A549 (cell line): ENCODE measurements at regions not wholly inside any gene's neighbourhood (a gene's known extent, or its start where the extent isn't known, plus 50 kb on each side); places are given as distances from the start of the nearest gene placed in this dataset.
"Not testable (repeated sequence)": the region's sequence is repeated elsewhere in the genome, so short reads cannot be mapped to it uniquely, and the experiment has no call there.

Source experiments
- ELK1 ChIP-seq: fragments of 150-350 bp; IDR thresholded peaks from 2 replicates; pipeline ENCODE4 v1.6.1; 2014; ENCODE audit warnings: low read depth, mild to moderate bottlenecking, low read length
- HDAC2 ChIP-seq: fragments of 200-600 bp; sonication (generic); IDR thresholded peaks from 2 replicates; pipeline ENCODE4 v1.6.1; 2016
- JUN ChIP-seq, 2 experiments: fragments of >200 bp; sonication (Bioruptor Twin); formaldehyde crosslinking; IDR thresholded peaks; 2 replicates in 1 of 2; 3 replicates in 1 of 2; pipeline ENCODE4 v1.6.1; 2016 to 2017
- JUNB ChIP-seq: fragments of >200 bp; sonication (Bioruptor Twin); formaldehyde crosslinking; IDR thresholded peaks from 2 replicates; pipeline ENCODE4 v1.6.1; 2016
- MAX ChIP-seq: IDR thresholded peaks from 2 replicates; pipeline ENCODE4 v1.6.1; 2012
- PBX3 ChIP-seq: IDR thresholded peaks from 2 replicates; pipeline ENCODE4 v1.6.1; 2012
- POLR2A ChIP-seq: IDR thresholded peaks from 2 replicates; pipeline ENCODE4 v1.6.1; 2012; ENCODE audit warnings: mild to moderate bottlenecking, low read length
- RCOR1 ChIP-seq: fragments of 150-350 bp; IDR thresholded peaks from 2 replicates; pipeline ENCODE4 v1.6.1; 2014; ENCODE audit warnings: antibody characterized with exemption, low read length, low read depth
- RNF2 ChIP-seq: fragments of 200-600 bp; sonication (generic); IDR thresholded peaks from 2 replicates; pipeline ENCODE4 v1.6.1; 2016; ENCODE audit warnings: low read depth, mild to moderate bottlenecking, antibody characterized with exemption, moderate library complexity, borderline replicate concordance
- TF ChIP-seq, protein P1 (sequence below): fragments of >200 bp; sonication (Bioruptor Twin); formaldehyde crosslinking; IDR thresholded peaks from 3 replicates; pipeline ENCODE4 v1.5.1; 2016
- TF ChIP-seq, protein P2 (sequence below): fragments of 200-600 bp; sonication (generic); IDR thresholded peaks from 2 replicates; pipeline ENCODE4 v1.6.1; 2016; ENCODE audit warnings: antibody characterized with exemption, mild to moderate bottlenecking, moderate library complexity
- TF ChIP-seq, protein P3 (sequence below): fragments of 250-450 bp; sonication (Bioruptor Pico); IDR thresholded peaks from 2 replicates; pipeline ENCODE4 v1.5.0; 2021; ENCODE audit warnings: mild to moderate bottlenecking, moderate library complexity, borderline replicate concordance

DNA sequence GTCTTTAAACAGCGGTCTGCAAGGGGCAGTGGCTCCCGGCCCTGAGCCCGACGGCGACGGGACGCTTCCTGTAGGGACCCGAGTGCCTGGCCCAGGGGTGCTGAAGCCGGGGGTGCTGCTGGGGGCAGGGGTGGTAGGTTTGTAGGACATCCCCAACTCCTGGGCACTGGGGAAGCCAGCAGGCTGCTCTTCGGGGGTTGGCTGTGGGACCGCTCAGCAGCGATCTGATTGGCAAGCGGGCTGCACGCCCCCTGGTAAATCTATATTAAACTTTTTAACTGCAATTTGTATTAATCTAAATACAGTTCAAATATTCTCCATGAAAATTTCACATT lies 1510.0 kb downstream of the FOXD4L5 start:
- TF ChIP-seq MAX; RNF2; POLR2A; RCOR1; HDAC2; JUNB; ELK1; PBX3; JUN (IDR thresholded peaks at IDR 0.05): not testable (repeated sequence)
- TF ChIP-seq, protein P1, sequence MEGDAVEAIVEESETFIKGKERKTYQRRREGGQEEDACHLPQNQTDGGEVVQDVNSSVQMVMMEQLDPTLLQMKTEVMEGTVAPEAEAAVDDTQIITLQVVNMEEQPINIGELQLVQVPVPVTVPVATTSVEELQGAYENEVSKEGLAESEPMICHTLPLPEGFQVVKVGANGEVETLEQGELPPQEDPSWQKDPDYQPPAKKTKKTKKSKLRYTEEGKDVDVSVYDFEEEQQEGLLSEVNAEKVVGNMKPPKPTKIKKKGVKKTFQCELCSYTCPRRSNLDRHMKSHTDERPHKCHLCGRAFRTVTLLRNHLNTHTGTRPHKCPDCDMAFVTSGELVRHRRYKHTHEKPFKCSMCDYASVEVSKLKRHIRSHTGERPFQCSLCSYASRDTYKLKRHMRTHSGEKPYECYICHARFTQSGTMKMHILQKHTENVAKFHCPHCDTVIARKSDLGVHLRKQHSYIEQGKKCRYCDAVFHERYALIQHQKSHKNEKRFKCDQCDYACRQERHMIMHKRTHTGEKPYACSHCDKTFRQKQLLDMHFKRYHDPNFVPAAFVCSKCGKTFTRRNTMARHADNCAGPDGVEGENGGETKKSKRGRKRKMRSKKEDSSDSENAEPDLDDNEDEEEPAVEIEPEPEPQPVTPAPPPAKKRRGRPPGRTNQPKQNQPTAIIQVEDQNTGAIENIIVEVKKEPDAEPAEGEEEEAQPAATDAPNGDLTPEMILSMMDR: not testable (repeated sequence)
- TF ChIP-seq, protein P2, sequence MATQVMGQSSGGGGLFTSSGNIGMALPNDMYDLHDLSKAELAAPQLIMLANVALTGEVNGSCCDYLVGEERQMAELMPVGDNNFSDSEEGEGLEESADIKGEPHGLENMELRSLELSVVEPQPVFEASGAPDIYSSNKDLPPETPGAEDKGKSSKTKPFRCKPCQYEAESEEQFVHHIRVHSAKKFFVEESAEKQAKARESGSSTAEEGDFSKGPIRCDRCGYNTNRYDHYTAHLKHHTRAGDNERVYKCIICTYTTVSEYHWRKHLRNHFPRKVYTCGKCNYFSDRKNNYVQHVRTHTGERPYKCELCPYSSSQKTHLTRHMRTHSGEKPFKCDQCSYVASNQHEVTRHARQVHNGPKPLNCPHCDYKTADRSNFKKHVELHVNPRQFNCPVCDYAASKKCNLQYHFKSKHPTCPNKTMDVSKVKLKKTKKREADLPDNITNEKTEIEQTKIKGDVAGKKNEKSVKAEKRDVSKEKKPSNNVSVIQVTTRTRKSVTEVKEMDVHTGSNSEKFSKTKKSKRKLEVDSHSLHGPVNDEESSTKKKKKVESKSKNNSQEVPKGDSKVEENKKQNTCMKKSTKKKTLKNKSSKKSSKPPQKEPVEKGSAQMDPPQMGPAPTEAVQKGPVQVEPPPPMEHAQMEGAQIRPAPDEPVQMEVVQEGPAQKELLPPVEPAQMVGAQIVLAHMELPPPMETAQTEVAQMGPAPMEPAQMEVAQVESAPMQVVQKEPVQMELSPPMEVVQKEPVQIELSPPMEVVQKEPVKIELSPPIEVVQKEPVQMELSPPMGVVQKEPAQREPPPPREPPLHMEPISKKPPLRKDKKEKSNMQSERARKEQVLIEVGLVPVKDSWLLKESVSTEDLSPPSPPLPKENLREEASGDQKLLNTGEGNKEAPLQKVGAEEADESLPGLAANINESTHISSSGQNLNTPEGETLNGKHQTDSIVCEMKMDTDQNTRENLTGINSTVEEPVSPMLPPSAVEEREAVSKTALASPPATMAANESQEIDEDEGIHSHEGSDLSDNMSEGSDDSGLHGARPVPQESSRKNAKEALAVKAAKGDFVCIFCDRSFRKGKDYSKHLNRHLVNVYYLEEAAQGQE: not testable (repeated sequence)
- TF ChIP-seq, protein P3, sequence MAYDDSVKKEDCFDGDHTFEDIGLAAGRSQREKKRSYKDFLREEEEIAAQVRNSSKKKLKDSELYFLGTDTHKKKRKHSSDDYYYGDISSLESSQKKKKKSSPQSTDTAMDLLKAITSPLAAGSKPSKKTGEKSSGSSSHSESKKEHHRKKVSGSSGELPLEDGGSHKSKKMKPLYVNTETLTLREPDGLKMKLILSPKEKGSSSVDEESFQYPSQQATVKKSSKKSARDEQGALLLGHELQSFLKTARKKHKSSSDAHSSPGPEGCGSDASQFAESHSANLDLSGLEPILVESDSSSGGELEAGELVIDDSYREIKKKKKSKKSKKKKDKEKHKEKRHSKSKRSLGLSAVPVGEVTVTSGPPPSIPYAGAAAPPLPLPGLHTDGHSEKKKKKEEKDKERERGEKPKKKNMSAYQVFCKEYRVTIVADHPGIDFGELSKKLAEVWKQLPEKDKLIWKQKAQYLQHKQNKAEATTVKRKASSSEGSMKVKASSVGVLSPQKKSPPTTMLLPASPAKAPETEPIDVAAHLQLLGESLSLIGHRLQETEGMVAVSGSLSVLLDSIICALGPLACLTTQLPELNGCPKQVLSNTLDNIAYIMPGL (CRISPR knock-in tag): not testable (repeated sequence)
